Central memory CD4-positive, alpha-beta T cell (primary cell): ENCODE measurements at regions not wholly inside any gene's neighbourhood (a gene's known extent, or its start where the extent isn't known, plus 50 kb on each side); places are given as distances from the start of the nearest gene placed in this dataset.

ENCODE experiments used
- DNase-seq: peaks from one replicate; pipeline ENCODE4 v3.0.0; 2022

DNA sequence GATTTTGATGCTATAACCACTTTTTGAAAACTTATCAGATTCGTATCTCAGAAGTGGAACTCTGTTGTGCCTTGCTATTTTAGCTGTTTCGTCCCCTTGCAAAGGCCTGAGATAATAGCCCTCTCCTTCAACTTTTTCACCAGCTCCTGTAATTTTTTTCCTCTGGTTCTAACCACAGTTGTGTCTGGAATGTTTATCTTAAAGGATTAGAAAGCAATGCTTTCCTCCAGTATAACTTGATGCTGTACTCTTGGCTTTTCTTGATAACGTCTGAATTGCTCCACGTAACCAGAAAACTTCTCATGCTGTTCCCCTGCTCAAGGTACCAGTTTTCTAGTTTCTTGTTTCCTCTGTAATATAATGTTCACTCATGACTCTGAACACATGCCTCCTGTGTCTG, 209.4 kb downstream of the DTWD2 start:
- DNase-seq: no peak

DNA sequence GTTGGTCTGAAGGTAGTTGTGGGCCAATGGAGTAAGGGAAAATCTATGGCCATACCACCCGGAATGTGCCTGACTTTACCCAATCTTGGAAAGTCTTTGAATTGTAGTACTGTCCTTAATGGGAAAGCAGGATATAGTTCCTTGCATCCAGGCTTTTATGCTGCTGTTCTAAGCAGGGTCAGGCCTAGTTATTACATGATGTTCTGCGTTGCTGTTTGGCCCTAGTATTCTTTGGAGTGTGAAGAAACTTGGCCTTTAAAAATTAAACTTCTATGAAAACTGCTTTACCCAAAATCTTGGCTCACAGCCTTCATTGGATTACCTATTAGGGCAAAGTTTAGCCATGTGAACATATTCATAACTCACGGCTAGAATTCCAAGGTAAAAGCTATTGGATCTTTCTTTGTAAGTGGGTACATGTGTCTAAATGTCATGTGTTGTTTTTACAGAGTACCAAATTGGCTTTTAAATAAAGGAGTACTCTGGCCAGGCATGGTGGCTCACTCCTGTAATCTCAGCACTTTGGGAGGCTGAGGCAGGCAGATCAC, 211.1 kb downstream of the DTWD2 start:
- no peak for DNase-seq

DNA sequence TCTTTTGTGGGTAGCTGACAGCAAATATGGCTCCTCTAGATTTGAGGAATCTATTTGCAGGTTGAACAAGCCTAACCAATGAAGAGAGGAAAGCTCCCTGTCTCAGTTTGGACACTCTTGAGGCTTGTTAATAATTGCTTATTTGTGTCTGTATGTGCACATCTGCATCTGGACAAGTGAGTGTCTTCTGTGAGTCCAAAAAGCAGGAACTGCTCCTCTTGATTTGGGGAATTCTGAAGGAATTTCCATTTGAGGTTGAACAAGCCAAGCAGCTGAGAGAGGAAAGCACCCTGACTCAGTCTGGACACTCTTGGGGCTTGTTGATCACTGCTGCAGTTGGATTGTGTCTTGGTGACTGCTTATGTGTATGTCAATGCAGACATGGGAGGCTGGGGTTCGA, 211.6 kb downstream of the DTWD2 start:
- no peak for DNase-seq

DNA sequence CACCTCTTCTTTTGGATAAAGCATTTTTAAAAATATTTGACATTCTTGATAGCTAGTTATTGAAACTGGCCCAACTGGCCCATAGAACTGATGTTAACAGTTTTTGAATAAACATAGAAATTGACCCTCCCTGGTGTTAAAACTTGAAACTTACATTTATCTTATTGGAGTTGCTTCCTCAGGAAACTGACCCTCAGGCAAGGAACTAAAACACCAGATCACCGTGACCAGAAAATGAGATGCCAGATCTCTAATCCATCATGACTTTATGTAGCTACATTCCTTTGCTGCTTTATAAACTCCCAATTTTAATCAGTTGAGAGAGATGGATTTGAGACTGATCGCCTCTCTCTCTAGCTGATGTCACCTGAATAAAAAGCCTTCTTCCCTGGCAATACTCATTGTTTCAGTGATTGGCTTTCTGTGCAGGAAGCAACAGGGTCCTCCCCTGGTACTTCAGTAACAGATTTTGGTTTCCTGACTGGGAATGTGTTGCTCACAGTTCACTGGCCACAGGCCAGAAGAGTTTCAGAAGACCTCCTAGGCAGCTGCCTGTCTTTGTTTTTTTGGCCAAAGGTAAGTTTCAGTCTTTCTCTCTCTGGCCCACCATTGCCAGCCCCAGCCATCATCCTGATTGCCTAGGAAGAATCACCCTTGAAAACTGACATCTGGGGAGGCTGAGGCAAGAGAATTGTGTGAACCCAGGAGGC, 212.4 kb downstream of the DTWD2 start:
- DNase-seq: no peak

DNA sequence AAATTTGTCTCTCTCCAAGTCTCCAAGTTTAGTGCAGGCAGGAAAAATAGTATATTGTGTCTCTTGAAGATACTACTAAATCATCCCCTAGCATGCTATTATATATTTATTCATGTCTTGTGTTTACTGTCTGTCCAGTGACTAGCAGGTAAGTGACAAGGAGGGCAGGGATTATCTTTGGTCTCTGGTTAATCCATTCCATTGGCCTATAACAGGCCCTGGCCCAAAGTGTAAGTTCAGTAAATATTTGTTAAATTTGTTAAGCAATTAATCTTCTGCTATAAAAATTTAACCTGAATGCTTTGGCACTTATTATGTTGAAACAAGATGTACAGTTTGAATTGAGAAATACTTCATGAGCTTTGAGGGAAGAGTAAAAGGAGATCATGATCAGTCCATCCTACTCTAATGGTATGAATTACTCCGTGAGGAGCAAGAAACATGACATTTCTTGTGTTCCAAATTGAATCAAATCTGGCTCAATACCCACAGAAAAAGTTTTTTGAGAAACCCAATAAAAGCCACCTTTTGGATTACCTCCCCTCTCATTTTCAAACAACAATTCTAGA, 219.7 kb downstream of the DTWD2 start:
- no peak for DNase-seq

DNA sequence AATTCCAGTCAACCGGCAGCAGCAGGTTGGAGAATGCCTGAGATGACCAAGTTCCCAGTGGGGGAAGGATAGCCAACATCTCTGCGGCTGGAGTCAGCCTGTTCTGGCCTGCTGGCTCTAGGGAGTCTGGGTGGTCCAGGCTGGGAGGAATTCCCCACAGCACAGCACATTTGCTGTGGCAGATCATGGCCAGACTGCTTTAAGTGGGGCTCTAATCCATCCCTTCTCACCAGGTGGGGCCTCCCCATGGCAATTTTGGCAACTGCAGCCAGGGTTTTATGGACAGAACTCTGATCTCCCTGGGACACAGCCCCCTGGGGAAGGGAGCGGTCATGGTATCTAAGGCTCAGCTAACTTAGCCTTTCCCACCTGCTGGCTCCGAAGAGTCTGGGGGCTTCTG, 226.1 kb downstream of the DTWD2 start:
- DNase-seq: no peak

DNA sequence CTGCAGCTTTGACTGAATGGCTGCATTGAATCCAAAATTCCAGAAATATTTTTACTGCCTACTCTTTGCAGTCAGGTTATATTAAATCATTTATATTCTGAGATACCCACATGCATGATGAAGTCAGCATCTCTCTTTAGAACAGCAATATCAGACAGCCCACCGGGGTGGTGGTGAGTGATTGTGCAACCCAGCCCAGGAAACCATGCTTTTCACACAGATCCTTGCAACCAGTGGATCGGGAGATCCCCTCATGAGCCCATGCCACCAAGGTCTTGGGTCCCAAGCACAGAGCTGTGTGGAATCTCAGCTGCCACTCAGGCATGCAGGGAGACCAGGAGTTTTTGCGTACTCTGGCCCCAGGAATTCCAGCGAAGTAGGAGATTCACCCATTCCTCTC, 226.5 kb downstream of the DTWD2 start:
- no peak for DNase-seq

DNA sequence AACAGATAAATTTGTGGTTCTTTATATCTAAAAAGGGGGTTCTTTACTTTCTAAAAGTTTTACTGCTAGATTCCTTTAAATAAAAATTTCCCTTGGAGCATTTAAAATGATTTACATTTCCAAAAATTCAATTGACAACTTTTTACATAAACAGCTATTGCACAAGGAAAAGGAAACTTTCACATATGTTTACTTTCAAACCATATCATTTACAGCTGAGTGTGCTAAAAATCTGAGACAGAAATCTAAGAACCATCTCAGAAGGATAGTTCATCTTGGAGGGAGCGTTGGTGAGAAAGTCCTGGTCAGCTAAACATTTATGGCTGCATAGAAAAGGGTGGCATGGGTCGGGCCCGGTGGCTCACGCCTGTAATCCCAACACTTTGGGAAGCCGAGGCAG, 235.4 kb downstream of the DTWD2 start:
- no peak for DNase-seq

DNA sequence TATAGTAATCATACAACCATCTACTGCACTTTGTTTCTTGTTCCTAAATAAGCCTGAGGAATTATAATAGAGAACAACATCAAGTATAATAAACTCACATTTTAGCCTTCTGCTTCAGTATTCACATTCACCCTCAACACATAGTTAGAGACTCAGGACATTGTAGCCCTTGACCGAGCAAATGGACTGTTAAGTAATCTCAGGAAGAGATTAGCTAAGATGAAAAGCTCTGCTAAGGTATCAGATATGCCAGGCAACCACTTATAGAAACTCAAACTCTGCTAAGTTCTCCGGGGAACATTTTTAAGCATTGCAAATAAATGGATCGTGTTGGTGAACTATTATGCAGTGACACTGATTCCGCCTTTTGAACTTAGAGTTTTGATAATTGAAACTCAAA, 252.0 kb downstream of the DTWD2 start:
- DNase-seq: no peak

DNA sequence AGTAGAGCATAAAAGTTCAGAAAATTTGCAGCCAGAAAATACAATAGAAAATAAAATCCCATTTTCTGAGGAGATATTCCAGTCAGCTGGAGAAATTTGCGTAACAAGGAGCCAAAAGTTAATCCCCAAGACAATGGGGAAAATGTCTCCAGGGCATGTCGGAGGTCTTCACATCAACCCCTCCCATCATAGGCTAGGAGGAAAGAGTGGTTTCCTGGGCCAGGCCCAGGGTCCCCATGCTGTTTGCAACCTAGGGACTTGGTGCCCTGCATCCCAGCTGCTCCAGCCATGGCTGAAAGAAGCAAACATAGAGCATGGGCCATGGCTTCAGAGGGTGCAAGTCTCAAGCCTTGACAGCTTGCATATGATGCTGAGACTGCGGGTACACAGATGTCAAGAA, 255.0 kb downstream of the DTWD2 start:
- no peak for DNase-seq

DNA sequence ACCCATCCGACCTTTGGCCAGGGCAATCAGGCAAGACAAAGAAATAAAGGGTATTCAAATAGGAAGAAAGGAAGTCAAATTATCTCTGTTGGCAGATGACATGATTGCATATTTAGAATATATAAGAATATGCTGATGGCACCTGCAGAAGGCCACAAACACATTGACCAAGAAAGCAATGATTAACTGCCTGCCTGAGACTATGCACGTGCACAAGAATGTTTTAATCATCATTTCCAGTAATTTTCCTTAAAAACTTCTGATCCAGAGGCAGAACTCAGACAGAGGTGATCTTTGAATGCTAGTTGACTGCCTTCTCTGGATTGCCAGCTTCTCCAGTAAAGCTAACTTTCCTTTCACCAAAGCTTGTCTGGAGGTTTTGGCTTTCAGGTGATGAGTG, 260.2 kb downstream of the DTWD2 start:
- DNase-seq: no peak

DNA sequence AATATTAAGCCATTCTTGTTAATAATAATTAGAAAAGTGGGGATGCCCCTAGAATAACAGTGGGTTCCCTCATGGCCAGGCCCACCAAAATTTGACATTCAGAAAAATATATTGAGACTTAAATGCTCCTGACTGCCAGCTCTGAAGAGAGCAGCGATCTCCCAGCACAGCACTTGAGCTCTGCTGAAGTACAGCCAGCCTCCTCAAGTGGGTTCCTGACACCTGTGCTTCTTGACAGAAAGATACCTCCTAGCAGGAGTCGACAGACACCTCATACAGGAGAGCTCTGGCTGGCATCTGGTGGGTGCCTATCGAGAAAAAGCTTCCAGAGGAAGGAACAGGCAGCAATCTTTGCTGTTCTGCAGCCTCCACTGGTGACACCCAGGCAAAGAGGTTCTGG, 261.5 kb downstream of the DTWD2 start:
- DNase-seq: no peak

DNA sequence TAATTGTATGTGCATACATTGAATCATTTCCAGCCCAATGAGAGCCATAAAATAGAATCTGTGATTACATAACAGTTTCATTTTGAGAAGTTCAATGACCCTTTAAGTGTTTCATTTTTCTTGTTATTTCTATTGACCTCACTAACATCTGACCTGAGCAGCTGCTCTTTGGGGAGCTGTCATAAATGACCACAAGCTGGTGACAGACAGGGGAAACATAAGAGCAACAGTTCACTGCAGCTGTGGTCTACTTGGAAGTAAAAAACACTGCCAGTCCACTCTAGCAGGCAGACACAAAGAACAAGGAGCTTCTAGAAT, 265.4 kb downstream of the DTWD2 start:
- DNase-seq: no peak

DNA sequence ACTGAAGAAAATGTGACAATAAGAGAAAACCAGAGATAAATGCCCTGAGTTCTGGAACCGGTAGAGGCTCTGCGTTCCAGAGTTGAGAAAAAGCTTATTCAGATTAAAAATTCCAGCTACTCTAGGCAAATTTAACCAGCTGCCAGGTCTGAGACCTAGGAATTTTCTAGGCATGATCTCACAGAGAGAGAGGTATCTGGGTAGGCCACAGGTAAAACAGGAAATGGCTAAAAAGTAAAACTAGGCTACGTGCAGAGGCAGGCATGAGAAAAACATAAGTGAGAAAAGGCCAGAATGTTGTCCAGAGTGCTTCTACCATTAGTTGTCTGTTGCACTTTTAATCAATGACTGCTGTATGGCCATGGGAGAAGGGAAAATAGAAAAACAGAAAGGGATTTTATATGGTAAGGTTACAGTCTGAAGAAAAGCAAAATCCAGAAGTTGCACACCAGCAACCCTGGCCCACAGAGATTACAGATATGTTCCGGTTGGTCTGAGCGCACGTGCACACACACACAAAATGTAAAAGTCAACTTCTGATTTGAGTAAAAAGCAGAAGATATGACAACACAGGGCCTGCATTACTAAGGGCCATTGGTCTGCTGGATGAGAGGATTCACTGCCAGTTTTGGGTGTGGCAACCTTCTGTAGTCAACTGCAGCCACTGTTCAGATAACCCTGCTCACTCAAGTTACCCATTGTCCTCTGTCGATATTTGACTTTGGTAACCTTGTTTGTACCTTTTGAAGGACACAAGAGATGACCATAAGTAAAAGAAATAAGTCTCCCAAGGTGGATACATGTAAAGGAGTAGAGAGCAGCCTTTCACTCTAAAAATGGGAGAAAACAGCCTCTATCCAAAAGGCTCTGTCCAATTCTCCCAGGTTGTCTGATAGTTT, 266.0 kb downstream of the DTWD2 start:
- DNase-seq: no peak

DNA sequence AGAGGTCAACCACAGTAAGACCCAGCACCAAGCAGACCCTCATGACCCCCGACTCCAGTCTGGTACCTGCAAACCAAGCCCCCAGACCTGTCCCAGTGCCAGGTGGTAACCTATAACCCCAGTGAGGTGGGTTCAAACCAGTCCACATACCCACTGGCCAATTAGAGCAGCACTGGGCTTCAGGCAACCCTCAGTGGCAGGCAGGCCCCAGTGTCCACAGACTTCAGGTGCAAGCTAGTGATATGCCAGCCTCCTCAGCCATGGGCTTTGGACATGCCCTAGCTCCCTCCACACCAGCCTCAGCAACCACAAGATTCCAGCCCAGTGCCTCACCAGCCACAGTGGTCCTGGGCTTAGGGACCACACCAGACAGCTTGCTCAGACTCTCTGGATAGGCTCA, 276.6 kb downstream of the DTWD2 start:
- DNase-seq: no peak

DNA sequence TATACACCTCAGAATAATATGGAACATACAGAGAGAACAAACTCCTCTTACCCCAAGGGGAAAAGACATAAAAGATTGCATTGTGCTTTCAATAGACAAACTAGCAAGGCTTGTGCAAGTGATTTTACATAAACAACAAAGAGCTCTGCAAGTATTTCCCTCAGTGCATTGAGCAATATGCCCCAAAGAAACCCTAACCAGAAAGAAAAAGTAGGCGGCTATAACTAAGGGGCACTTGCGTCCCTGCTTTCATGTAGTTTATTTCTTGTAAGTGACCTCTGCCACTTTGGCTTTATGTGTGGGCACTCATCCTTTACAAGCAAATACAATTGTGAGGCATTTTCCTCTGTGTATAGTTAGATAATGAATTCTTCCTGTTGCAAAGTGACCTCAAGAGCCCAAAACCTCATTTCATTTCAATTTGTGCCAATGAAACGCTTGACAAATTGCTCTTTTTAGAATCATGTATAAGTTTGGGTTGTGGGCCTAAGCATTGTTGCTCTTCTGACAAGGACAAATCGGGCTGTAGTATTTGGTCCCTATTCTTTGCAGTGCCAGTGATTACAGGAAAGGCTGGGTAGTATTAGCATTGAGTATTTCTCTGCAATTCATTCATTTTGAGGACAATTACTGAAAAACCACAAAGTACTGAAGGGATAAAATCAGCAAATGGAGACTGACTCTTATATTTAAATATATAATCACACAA, 282.2 kb downstream of the DTWD2 start:
- DNase-seq: no peak

DNA sequence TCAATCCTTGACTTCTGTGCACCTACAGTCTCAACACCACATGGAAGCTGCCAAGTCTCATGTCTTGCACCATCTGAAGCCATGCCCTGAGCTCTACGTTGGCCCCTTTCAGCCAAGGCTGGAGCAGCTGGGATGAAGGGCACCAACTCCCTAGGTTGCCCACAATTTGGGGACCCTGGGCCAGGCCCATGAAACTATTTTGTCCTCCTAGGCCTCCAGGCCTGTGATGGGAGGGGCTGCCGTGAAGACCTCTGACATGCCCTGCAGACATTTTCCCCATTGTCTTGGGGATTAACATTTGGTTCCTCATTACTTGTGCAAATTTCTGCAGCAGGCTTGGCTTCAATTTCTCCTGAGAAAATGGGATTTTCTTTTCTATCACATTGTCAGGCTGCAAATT, 285.1 kb downstream of the DTWD2 start:
- DNase-seq: no peak

DNA sequence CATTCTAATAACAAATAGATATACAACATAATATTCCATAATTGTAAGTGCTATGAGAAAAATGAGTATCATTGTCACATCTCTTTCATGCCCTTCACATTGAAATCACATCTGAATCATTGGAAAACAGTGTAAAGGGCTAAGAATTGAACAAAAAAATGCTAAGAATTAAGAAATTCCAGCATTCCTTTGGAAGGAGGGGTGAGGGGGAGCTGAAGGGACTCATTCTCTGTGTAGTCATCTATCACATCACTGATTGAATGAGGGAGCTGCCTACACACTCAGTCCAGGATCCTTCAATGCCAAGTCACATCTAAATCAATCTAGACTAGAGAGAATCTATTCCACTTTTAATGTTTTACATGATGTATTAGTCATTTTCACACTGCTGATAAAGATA, 286.6 kb downstream of the DTWD2 start:
- no peak for DNase-seq

DNA sequence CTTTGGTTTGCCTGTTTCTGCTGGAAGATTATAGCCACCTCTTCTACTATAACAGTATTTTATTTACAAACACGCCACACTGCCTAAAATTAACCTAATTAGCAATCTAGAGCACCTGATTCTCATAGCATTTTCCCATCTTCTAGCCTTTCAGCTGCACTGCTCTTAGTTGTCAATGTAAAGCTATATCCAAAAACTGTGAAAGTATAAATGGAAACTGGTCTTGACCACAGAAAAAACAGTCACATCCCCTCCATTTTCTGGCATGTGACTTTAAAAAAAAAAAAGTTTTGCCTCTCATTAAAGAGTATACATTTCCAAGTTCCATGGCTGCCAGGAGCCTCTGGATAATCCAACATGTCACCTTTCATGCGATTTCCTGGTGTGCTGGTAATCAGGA, 287.8 kb downstream of the DTWD2 start:
- no peak for DNase-seq

DNA sequence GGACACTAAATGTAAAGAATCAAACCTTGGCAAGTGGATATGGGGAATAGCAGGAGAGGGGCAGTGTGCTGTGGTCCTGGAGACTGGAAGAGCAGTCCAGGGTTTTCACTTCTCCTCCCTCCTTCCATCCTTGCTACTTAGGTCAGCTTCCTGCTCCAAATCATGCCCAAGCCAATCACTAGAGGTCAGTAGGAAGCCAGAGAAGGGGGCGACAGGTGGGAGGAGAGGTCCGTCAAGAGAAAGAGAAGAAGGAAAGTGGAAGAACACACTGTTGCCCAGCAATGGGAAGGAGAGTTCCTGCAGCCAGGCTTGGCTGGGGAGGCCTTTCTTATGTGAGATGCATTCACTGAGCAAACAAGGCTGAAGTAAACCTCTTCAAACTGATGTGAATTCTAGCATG, 289.6 kb downstream of the DTWD2 start:
- no peak for DNase-seq

DNA sequence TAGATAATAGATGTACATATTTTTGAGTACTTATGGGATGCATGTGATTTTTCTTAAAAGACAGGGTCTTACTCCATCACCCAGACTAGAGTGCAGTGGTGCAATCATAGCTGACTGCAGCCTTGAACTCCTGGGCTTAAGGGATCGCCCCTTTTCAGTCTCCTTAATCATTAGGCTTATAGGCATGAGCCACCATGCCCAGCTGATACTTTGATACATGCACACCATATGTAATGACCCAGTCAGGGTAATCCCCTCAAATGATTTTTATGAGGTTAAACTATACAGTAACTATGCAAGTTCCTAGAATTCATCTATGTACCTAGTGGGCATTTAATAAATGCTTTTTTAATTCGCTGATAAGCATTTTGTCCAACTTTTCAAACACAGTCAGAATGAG, 292.3 kb downstream of the DTWD2 start:
- DNase-seq: no peak

DNA sequence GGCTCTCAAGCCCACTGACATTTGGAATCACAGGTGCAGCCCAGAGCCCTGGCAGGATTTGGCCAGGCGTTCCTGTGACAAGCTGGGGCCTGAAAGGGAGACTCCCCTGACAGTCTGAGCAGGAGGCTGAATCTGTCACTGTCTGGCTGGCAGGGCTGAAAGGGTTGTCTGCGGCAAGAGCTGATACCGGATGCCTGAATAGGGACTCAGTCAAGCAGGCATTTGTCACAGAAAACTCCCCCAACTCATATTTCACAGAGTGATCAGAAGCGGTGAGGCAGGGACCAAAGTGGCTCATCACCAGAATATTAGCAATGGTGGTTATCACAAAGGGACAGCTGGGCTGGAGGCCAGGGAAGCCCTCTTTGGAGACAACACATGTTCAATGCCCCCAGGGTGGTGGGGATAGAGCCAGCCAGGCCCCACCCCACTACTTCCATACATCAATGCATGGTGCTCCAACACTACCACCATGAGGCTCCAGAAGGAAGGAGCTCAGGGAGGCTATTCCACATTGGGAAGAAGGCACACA, 295.5 kb downstream of the DTWD2 start:
- no peak for DNase-seq
